Spleen (tissue), 11 donors: ENCODE measurements at regions not wholly inside any gene's neighbourhood (a gene's known extent, or its start where the extent isn't known, plus 50 kb on each side); places are given as distances from the start of the nearest gene placed in this dataset.

Experiments used
- DNase-seq: peaks from one replicate; pipeline ENCODE4 v3.0.0-alpha.2; 2020
- H3K27ac ChIP-seq, 8 donors: fragments of 200-600 bp; sonication (generic) in 7 of 8; 1 replicate in 4 of 8; 2 replicates in 4 of 8; pipeline versions ENCODE4 v1.5.0 to v1.8.0; 2016 to 2021; ENCODE audit warnings: inconsistent platforms in 4 of 8, mild to moderate bottlenecking in 4 of 8, moderate library complexity in 1 of 8
- H3K27me3 ChIP-seq, 7 donors: fragments of 200-600 bp; sonication (generic) in 6 of 7; replicated peaks in 1 of 7; 1 replicate in 4 of 7; 2 replicates in 3 of 7; pipeline versions ENCODE4 v1.5.0 to v1.8.0; 2016 to 2021; ENCODE audit warnings: inconsistent platforms in 3 of 7, mild to moderate bottlenecking in 1 of 7
- H3K36me3 ChIP-seq, 6 donors: fragments of 200-600 bp; sonication (generic) in 5 of 6; 1 replicate in 4 of 6; 2 replicates in 2 of 6; pipeline versions ENCODE4 v1.5.0 to v1.8.0; 2016 to 2021; ENCODE audit warnings: inconsistent platforms in 2 of 6
- H3K4me1 ChIP-seq, 6 donors: fragments of 200-600 bp; sonication (generic) in 5 of 6; 1 replicate in 3 of 6; 2 replicates in 3 of 6; pipeline versions ENCODE4 v1.5.0 to v1.8.0; 2016 to 2021; ENCODE audit warnings: inconsistent platforms in 3 of 6
- H3K4me3 ChIP-seq, 8 donors: fragments of 200-600 bp; sonication (generic) in 7 of 8; 1 replicate in 4 of 8; 2 replicates in 4 of 8; pipeline versions ENCODE4 v1.5.0 to v1.8.0; 2016 to 2021; ENCODE audit warnings: inconsistent platforms in 4 of 8, mild to moderate bottlenecking in 4 of 8, moderate library complexity in 2 of 8
- H3K9me3 ChIP-seq, 8 donors: fragments of 200-600 bp; sonication (generic) in 7 of 8; 1 replicate in 4 of 8; 2 replicates in 4 of 8; pipeline versions ENCODE4 v1.5.0 to v1.8.0; 2016 to 2021; ENCODE audit warnings: inconsistent platforms in 4 of 8
- POLR2A ChIP-seq, 3 donors: fragments of 450-650 bp; IDR thresholded peaks; one replicate each; pipeline ENCODE4 v1.5.1; 2017; ENCODE audit warnings: antibody characterized with exemption in 3 of 3, mild to moderate bottlenecking in 1 of 3
- POLR2AphosphoS5 ChIP-seq, 3 donors: sonication (generic); formaldehyde crosslinking; IDR thresholded peaks; one replicate each; pipeline ENCODE4 v1.5.1; 2017; ENCODE audit warnings: antibody characterized with exemption in 3 of 3
- WGBS, 5 donors: extraction: QIAGEN DNeasy Blood & Tissue Kit in 3 of 5; methylation state at CpG; one replicate each; pipeline versions ENCODE4 v1.1.5 to v1.1.7; 2013 to 2018; 5-methylcytosine and 5-hydroxymethylcytosine counted together
- intact Hi-C: fragments of 100-400 bp; cut with DNase I; formaldehyde crosslinking; loops from one replicate; pipeline ENCODE4 v1.15.0; 2023; ENCODE audit warnings: low total_unique reads
- TF ChIP-seq, protein P1 (sequence below), 11 experiments: fragments of 200-600 bp in 7 of 11; fragments of 450-650 bp in 4 of 11; sonication (generic) in 4 of 11; IDR thresholded peaks in 8 of 11; conservative IDR thresholded peaks in 3 of 11; 1 replicate in 7 of 11; 2 replicates in 4 of 11; pipeline versions ENCODE4 v1.4.0 to v1.8.0; 2016 to 2021; ENCODE audit warnings: antibody characterized with exemption in 11 of 11, inconsistent platforms in 4 of 11, mild to moderate bottlenecking in 1 of 11
- donor health status: healthy with polysubstance abuse.
- donor health status: DM: no; HTN: no; CAD: no; lungs with moderate emphysema.
- donor health status: DM: no; HTN: no; CAD: no.
- donor health status: Bipolar disorder and iron deficiency.
- donor health status: healthy.
- donor health status: DM: no; HTN: no; CAD: no.
- donor health status: DM: yes; HTN: yes; CAD: no.

DNA sequence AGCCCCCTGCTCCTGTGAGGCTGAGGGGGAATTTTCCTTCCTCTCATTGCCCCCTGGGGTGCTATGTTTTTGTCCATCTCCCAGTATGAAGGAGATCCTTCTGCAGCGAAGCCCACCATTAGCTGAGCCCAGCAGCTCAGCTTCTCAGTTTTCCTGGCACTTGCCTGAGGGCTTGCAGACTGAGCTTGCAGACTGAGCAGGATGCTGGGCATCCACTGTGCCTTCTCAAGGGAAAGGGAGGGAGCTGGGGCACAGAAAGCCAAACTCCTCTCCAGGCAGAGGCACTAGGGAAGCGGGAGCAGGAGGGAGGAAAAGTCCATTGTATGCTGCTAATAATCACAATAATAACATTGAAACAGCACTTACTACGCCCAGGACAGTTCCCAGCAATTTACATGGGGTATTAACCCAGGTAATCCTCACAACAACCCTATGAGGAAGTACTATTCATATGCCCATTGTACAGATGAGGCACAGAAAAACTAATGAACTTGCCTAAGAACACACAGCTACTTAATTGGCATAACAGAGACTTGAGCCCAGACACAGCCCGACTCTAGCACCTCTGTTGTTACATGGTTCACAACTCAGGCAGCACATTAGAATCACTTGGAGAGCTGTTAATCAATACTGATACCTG is 86.9 kb upstream of the SSBP2 start:
- Histone ChIP-seq H3K4me1 (peaks cover 0 to 6% (median 0%) of the 10 kb centered on the region in 6 donors), H3K27me3 (no peaks in the 10 kb centered on the region), H3K27ac (no peak overlapping the region), H3K9me3 (no peaks in the 10 kb centered on the region), H3K4me3 (no peak overlapping the region), H3K36me3 (no peaks in the 10 kb centered on the region)
- no peak for DNase-seq
- intact Hi-C loops, result loop anchor here (10.0 kb wide), 1 partner anchor 413 kb away; no protein-coding TSS in a partner anchor
- no peak for TF ChIP-seq POLR2A (IDR thresholded peaks at IDR 0.05)
- TF ChIP-seq, protein P1, sequence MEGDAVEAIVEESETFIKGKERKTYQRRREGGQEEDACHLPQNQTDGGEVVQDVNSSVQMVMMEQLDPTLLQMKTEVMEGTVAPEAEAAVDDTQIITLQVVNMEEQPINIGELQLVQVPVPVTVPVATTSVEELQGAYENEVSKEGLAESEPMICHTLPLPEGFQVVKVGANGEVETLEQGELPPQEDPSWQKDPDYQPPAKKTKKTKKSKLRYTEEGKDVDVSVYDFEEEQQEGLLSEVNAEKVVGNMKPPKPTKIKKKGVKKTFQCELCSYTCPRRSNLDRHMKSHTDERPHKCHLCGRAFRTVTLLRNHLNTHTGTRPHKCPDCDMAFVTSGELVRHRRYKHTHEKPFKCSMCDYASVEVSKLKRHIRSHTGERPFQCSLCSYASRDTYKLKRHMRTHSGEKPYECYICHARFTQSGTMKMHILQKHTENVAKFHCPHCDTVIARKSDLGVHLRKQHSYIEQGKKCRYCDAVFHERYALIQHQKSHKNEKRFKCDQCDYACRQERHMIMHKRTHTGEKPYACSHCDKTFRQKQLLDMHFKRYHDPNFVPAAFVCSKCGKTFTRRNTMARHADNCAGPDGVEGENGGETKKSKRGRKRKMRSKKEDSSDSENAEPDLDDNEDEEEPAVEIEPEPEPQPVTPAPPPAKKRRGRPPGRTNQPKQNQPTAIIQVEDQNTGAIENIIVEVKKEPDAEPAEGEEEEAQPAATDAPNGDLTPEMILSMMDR (IDR thresholded peaks at IDR 0.05 in 8 of 11, conservative IDR thresholded peaks at IDR 0.05 in 3 of 11), result no peak
- no peak for TF ChIP-seq POLR2AphosphoS5 (IDR thresholded peaks at IDR 0.05)
- WGBS, 5 donors, result 89 to 95% (median 91%) methylated on average over 4 of the region's 4 CpGs

DNA sequence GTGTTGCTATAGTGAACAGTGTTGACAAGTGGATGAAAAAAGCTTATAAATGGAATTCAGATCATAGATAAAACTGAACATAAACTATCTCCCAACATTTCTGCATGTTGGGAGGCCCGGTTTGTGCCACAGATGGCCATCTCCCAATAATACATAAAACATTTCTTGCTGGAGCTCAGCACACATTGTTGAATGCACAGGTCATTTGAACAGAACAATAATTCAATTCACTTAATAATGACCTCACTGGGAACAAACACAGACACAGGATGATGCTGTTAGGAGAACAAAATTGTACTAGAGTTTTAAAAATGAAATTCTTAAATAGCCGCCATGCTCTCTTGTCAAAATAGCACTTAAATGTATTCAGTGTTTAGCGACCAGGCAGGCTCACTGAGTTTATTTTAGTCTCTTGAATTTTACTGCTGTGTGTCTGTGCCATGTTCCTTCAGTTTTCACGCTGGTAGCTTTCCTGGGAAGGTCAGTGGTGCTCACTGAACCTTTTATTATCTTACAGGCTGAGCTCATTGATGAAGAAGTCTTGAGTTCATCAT is 85.0 kb upstream of the SSBP2 start:
- TF ChIP-seq POLR2A (IDR thresholded peaks at IDR 0.05), result no peak
- TF ChIP-seq, protein P1 (IDR thresholded peaks at IDR 0.05 in 8 of 11, conservative IDR thresholded peaks at IDR 0.05 in 3 of 11), result no peak
- no peak for TF ChIP-seq POLR2AphosphoS5 (IDR thresholded peaks at IDR 0.05)
- H3K36me3 ChIP-seq, result no peaks in the 10 kb centered on the region
- no peak for DNase-seq
- H3K27ac ChIP-seq, result no peak overlapping the region
- intact Hi-C loops, result loop anchor here (10.0 kb wide), 1 partner anchor 411 kb away; no protein-coding TSS in a partner anchor
- no peak overlapping the region for H3K4me3 ChIP-seq
- H3K4me1 ChIP-seq, result peaks cover 0 to 11% (median 0%) of the 10 kb centered on the region in 6 donors
- H3K27me3 ChIP-seq, result no peaks in the 10 kb centered on the region
- no peaks in the 10 kb centered on the region for H3K9me3 ChIP-seq
- 78 to 95% (median 90%) methylated on average over 4 of the region's 4 CpGs for WGBS, 5 donors

DNA sequence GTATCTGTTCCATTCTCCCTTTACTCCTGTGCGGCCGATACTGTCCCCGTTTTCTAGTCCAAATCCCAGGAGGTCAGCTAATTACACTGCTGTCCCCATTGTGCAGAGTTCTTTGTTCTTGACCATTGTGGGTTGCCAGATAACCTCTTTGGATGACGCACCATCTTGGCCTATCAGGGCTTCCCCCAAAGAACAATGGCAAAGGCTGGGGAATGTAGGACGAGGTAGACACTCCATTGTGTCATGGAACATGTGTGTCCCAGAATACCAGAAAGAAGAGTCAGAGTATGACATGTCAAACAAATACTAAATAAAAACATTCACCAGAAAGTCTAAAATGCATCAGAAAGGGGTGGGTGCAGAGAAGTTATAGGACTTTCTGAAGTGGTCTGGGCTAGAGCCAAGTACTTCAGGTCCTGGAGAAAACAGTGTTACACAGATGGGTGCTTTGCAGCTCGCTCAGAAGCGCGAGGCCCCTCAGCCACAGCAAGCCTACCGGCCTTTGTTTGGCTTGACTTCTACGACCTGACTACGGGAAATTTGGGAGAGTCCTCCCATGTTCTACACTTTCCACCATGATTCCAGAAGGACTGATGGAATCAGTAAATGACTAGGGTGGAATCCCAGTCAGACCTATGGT is 83.2 kb upstream of the SSBP2 start:
- Histone ChIP-seq H3K27me3 (no peaks in the 10 kb centered on the region), H3K4me3 (no peak overlapping the region), H3K9me3 (no peaks in the 10 kb centered on the region), H3K36me3 (no peaks in the 10 kb centered on the region), H3K4me1 (peaks cover 0 to 18% (median 0%) of the 10 kb centered on the region in 6 donors), H3K27ac (no peak overlapping the region)
- 86 to 95% (median 90%) methylated on average over 11 of the region's 11 CpGs for WGBS, 5 donors
- TF ChIP-seq POLR2AphosphoS5 (IDR thresholded peaks at IDR 0.05), result no peak
- TF ChIP-seq POLR2A (IDR thresholded peaks at IDR 0.05), result no peak
- TF ChIP-seq, protein P1 (IDR thresholded peaks at IDR 0.05 in 8 of 11, conservative IDR thresholded peaks at IDR 0.05 in 3 of 11), result no peak
- intact Hi-C loops, result loop anchor here (10.0 kb wide), 1 partner anchor 409 kb away; no protein-coding TSS in a partner anchor
- DNase-seq, result no peak

DNA sequence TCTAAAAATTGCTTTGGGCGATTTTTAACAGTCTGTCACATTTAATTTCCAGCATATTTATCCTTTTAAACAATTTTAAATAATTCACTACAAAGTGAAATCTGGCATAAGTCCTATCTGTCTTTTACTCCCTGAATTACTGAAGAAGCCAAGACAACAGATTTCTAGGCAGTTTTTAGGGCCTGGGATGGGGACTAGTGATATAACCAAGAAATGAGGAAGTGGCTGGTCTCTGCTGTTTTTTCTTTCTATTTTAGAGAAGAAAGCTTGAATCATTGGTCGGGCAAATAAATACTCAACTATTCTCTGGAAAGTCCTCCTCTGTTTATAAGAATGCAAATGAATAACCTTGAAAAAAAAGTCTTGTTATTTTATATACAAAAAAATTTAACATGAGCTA is 79.7 kb upstream of the SSBP2 start:
- intact Hi-C loops, result loop anchor here (10.0 kb wide), 1 partner anchor 406 kb away; no protein-coding TSS in a partner anchor
- no peak for DNase-seq
- WGBS, 5 donors, result 40 to 59% (median 44%) methylated on average over 2 of the region's 2 CpGs

More for the DNA sequence above, 79.7 kb upstream of the SSBP2 start:
- Histone ChIP-seq H3K27ac (peak overlapping the region in 1 of 8 donors; percentile 21), H3K4me3 (no peak overlapping the region), H3K9me3 (no peaks in the 10 kb centered on the region), H3K36me3 (no peaks in the 10 kb centered on the region), H3K4me1 (peaks cover 0 to 11% (median 0%) of the 10 kb centered on the region in 6 donors), H3K27me3 (no peaks in the 10 kb centered on the region)
- no peak for TF ChIP-seq POLR2AphosphoS5 (IDR thresholded peaks at IDR 0.05)
- TF ChIP-seq, protein P1 (IDR thresholded peaks at IDR 0.05 in 8 of 11, conservative IDR thresholded peaks at IDR 0.05 in 3 of 11), result no peak
- no peak for TF ChIP-seq POLR2A (IDR thresholded peaks at IDR 0.05)
